ENCODE measurements at regions not wholly inside any gene's neighbourhood (a gene's known extent, or its start where the extent isn't known, plus 50 kb on each side); places are given as distances from the start of the nearest gene placed in this dataset.
A peak's percentile ranks its signal among the peaks of the same experiment; 100 is the strongest.

DNA sequence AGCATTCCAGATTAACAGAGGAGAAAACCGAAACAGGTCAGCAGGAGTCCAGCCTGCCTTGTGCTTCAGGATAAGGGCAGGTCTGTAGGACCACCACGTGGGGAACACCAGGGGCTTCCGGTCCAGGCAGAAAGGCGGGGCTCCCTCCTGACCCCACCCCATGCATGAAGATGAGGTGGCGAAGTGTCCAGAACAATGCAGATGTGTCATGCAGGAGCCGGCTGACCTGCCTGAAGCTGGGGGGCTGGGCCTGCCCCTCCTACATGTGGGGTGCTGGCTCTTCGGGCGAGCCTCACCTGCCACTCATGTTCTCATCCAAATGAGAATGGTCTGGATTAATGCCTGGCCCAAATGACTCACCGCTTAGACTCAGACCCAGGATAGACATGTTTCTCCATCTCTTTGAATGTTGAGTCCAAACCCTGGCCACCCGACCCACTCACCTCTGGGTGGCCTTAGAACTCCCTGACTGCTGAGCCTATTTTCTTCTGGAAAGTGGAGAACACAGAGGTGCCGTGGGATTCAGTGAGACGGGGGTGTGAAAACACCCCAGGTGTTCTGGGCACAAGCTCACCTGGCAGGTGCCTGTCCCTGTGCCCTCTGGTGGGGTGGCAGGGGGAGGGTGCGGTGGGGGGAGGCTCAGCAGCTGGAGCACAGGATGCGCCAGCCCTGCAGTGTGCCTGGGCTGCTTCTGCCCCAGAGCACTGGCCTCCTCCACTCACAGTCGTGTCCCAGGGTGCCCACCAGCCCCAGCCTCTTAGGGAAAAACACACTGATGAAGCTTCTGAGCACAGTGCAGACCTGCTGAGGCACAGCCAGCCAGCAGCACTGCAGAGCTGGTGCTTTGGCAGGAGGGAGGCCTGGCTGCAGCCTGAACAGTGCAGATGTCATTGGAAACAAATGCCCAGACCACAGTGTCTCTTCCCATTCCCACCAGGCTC, 55.2 kb upstream of the GDF10 start:
- H3K4me3 ChIP-seq: no peak overlapping the region
- H3K36me3 ChIP-seq: no peaks in the 10 kb centered on the region
- no peak overlapping the region for H3K27ac ChIP-seq
- H3K4me1 ChIP-seq: no peaks in the 10 kb centered on the region
- intact Hi-C loops (cut with DNase I; ENCODE audit: low total_unique reads): no loop called here
- no peaks in the 10 kb centered on the region for H3K9me3 ChIP-seq
- 84 to 90% (median 86%) methylated on average over 13 to 15 of the region's 15 CpGs for WGBS, 5 donors
- TF ChIP-seq, protein P1, sequence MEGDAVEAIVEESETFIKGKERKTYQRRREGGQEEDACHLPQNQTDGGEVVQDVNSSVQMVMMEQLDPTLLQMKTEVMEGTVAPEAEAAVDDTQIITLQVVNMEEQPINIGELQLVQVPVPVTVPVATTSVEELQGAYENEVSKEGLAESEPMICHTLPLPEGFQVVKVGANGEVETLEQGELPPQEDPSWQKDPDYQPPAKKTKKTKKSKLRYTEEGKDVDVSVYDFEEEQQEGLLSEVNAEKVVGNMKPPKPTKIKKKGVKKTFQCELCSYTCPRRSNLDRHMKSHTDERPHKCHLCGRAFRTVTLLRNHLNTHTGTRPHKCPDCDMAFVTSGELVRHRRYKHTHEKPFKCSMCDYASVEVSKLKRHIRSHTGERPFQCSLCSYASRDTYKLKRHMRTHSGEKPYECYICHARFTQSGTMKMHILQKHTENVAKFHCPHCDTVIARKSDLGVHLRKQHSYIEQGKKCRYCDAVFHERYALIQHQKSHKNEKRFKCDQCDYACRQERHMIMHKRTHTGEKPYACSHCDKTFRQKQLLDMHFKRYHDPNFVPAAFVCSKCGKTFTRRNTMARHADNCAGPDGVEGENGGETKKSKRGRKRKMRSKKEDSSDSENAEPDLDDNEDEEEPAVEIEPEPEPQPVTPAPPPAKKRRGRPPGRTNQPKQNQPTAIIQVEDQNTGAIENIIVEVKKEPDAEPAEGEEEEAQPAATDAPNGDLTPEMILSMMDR (IDR thresholded peaks at IDR 0.05 in 8 of 11, conservative IDR thresholded peaks at IDR 0.05 in 3 of 11): no peak
- TF ChIP-seq POLR2AphosphoS5 (IDR thresholded peaks at IDR 0.05) (no peak), POLR2A (IDR thresholded peaks at IDR 0.05) (no peak)
- no peaks in the 10 kb centered on the region for H3K27me3 ChIP-seq (replicated peaks in 1 of 7)
- DNase-seq: peak; percentile 61

DNA sequence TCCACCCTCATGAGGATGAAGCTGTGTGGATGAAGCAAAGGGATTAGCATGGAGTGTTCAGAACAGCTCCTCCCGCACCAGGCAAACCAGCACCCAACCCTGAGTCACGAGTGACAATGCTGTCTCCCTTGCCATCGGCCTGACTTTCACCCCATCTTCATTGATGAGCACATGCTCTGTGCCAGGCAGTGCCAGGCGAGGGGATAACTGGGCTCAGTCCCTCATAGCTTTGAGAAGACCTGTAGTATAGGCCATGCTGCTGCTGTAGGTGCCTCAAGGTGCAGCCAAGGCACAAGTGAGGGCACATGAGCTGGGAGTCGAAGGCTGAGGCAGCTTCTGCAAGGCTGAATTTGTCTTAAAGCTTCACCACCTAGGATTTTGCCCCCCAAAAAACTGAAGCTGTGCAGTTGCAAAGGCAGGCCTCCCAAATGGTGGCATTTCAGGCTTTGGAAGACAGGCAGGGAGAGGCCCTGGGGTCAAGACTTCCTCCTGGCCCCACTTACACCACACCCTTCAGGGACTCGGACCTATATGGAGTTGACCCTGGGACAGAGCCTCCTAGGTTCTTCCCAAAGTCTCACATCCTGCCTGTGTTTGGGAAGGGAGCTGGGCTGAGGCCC, 54.2 kb upstream of the GDF10 start:
- no peaks in the 10 kb centered on the region for H3K36me3 ChIP-seq
- intact Hi-C loops (cut with DNase I; ENCODE audit: low total_unique reads): no loop called here
- no peak overlapping the region for H3K27ac ChIP-seq
- no peak for TF ChIP-seq POLR2AphosphoS5 (IDR thresholded peaks at IDR 0.05)
- TF ChIP-seq POLR2A (IDR thresholded peaks at IDR 0.05): no peak
- TF ChIP-seq, protein P1 (IDR thresholded peaks at IDR 0.05 in 8 of 11, conservative IDR thresholded peaks at IDR 0.05 in 3 of 11): no peak
- H3K4me3 ChIP-seq: no peak overlapping the region
- H3K9me3 ChIP-seq: no peaks in the 10 kb centered on the region
- no peaks in the 10 kb centered on the region for H3K27me3 ChIP-seq (replicated peaks in 1 of 7)
- peak; percentile 58 for DNase-seq
- H3K4me1 ChIP-seq: no peaks in the 10 kb centered on the region
- 64 to 91% (median 87%) methylated on average over 5 to 6 of the region's 6 CpGs for WGBS, 5 donors

DNA sequence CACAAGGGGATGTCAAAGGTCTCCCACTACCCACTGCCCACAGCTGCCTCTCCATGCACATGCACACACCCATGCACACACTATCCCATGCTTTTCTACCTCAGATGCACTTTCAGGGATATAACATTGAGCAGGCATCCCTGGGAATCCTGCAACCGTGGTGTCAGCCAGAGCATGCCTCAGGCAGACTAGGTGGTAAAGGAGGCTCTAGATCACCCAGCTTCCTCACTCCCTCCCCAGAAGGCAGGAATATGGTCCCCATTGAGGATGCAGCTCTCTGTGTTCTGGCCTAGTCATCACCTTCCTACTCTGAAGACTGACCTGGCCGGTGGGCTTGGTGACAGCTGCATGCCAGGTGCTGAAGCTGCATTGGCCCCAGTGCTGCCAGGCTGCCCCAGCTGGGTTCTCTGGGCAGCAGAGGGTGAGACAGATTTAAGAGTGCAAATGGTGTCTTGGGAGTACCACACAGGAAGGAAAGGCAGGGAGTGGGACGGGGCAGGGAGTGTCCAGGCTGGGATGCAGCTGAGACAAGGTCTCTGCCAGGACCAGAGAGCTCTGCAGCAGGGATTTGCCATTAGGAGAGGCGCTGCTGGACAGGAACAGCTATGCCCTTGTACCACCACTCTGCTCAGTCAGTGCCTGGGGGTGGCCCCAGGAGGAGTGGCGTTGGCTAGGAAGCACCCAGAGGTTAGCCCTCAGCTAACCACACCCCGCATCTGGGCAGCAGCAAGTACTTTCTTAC, 53.4 kb upstream of the GDF10 start:
- H3K4me1 ChIP-seq: no peaks in the 10 kb centered on the region
- intact Hi-C loops (cut with DNase I; ENCODE audit: low total_unique reads): no loop called here
- no peak overlapping the region for H3K4me3 ChIP-seq
- H3K27me3 ChIP-seq (replicated peaks in 1 of 7): no peaks in the 10 kb centered on the region
- H3K9me3 ChIP-seq: no peaks in the 10 kb centered on the region
- H3K36me3 ChIP-seq: no peaks in the 10 kb centered on the region
- WGBS, 5 donors: 70 to 87% (median 80%) methylated on average over 5 to 6 of the region's 6 CpGs
- DNase-seq: peak; percentile 42
- no peak overlapping the region for H3K27ac ChIP-seq
- TF ChIP-seq, protein P1 (IDR thresholded peaks at IDR 0.05 in 8 of 11, conservative IDR thresholded peaks at IDR 0.05 in 3 of 11): no peak
- TF ChIP-seq POLR2A (IDR thresholded peaks at IDR 0.05) (no peak), POLR2AphosphoS5 (IDR thresholded peaks at IDR 0.05) (no peak)

Measured in spleen (tissue), 11 donors.